ENCODE measurements at regions not wholly inside any gene's neighbourhood (a gene's known extent, or its start where the extent isn't known, plus 50 kb on each side); places are given as distances from the start of the nearest gene placed in this dataset.
"Not testable (repeated sequence)": the region's sequence is repeated elsewhere in the genome, so short reads cannot be mapped to it uniquely, and the experiment has no call there.

- H3K4me3 ChIP-seq = no peak overlapping the region
- DNase-seq (no peak), ATAC-seq (no peak)
- no peaks in the 10 kb centered on the region for H3K27me3 ChIP-seq (ENCODE audit: low read depth)
- intact Hi-C loops (cut with DNase I) = no loop called here
- H3K4me1 ChIP-seq = no peaks in the 10 kb centered on the region
- H3K27ac ChIP-seq = no peak overlapping the region
- H3K36me3 ChIP-seq = no peaks in the 10 kb centered on the region
- TF ChIP-seq CTCF (IDR thresholded peaks at IDR 0.05) = no peak
- no peaks in the 10 kb centered on the region for H3K9me3 ChIP-seq
These were observed 519.8 kb upstream of the FLRT2 start for GRCh38 chr14:85010186-85010585.

- no peaks in the 10 kb centered on the region for H3K9me3 ChIP-seq
- H3K27me3 ChIP-seq (ENCODE audit: low read depth) = no peaks in the 10 kb centered on the region
- H3K4me3 ChIP-seq = no peak overlapping the region
- no peak overlapping the region for H3K27ac ChIP-seq
- H3K36me3 ChIP-seq = no peaks in the 10 kb centered on the region
- no peaks in the 10 kb centered on the region for H3K4me1 ChIP-seq
- TF ChIP-seq CTCF (IDR thresholded peaks at IDR 0.05) = no peak
- ATAC-seq (no peak), DNase-seq (no peak)
- intact Hi-C loops (cut with DNase I) = no loop called here
These were observed 513.4 kb upstream of the FLRT2 start for GRCh38 chr14:85016496-85016895.

GRCh38 chr14:85023866-85024265, 506.1 kb upstream of the FLRT2 start:
- H3K9me3 ChIP-seq; H3K4me3 ChIP-seq; intact Hi-C loops (cut with DNase I); ATAC-seq; H3K27me3 ChIP-seq (ENCODE audit: low read depth); H3K27ac ChIP-seq; DNase-seq; H3K36me3 ChIP-seq; H3K4me1 ChIP-seq: not testable (repeated sequence)

GRCh38 chr14:85024931-85025330, 505.0 kb upstream of the FLRT2 start:
- no peak for TF ChIP-seq CTCF (IDR thresholded peaks at IDR 0.05)
- DNase-seq = no peak
- intact Hi-C loops (cut with DNase I) = no loop called here
- no peak overlapping the region for H3K4me3 ChIP-seq
- no peak for ATAC-seq
- H3K4me1 ChIP-seq = no peaks in the 10 kb centered on the region
- H3K36me3 ChIP-seq = no peaks in the 10 kb centered on the region
- no peak overlapping the region for H3K27ac ChIP-seq
- no peaks in the 10 kb centered on the region for H3K27me3 ChIP-seq (ENCODE audit: low read depth)
- H3K9me3 ChIP-seq = no peaks in the 10 kb centered on the region

- DNase-seq (no peak), ATAC-seq (no peak)
- no peak overlapping the region for H3K4me3 ChIP-seq
- no peaks in the 10 kb centered on the region for H3K9me3 ChIP-seq
- intact Hi-C loops (cut with DNase I) = no loop called here
- no peaks in the 10 kb centered on the region for H3K36me3 ChIP-seq
- H3K4me1 ChIP-seq = no peaks in the 10 kb centered on the region
- no peak for TF ChIP-seq CTCF (IDR thresholded peaks at IDR 0.05)
- H3K27ac ChIP-seq = no peak overlapping the region
- H3K27me3 ChIP-seq (ENCODE audit: low read depth) = no peaks in the 10 kb centered on the region
These were observed 502.1 kb upstream of the FLRT2 start for GRCh38 chr14:85027681-85028370.

GRCh38 chr14:85037411-85037810, 492.5 kb upstream of the FLRT2 start:
- no peak for TF ChIP-seq CTCF (IDR thresholded peaks at IDR 0.05)
- H3K4me1 ChIP-seq = no peaks in the 10 kb centered on the region
- no peaks in the 10 kb centered on the region for H3K36me3 ChIP-seq
- DNase-seq = no peak
- no peaks in the 10 kb centered on the region for H3K9me3 ChIP-seq
- H3K4me3 ChIP-seq = no peak overlapping the region
- no peak for ATAC-seq
- intact Hi-C loops (cut with DNase I) = no loop called here
- H3K27ac ChIP-seq = no peak overlapping the region
- H3K27me3 ChIP-seq (ENCODE audit: low read depth) = no peaks in the 10 kb centered on the region
